HK-2 (cell line): ENCODE measurements at regions not wholly inside any gene's neighbourhood (a gene's known extent, or its start where the extent isn't known, plus 50 kb on each side); places are given as distances from the start of the nearest gene placed in this dataset.

Experiments
- DNase-seq: peaks from one replicate; pipeline ENCODE4 v3.0.0-alpha.2; 2018; ENCODE audit not compliant: unreplicated experiment

DNA sequence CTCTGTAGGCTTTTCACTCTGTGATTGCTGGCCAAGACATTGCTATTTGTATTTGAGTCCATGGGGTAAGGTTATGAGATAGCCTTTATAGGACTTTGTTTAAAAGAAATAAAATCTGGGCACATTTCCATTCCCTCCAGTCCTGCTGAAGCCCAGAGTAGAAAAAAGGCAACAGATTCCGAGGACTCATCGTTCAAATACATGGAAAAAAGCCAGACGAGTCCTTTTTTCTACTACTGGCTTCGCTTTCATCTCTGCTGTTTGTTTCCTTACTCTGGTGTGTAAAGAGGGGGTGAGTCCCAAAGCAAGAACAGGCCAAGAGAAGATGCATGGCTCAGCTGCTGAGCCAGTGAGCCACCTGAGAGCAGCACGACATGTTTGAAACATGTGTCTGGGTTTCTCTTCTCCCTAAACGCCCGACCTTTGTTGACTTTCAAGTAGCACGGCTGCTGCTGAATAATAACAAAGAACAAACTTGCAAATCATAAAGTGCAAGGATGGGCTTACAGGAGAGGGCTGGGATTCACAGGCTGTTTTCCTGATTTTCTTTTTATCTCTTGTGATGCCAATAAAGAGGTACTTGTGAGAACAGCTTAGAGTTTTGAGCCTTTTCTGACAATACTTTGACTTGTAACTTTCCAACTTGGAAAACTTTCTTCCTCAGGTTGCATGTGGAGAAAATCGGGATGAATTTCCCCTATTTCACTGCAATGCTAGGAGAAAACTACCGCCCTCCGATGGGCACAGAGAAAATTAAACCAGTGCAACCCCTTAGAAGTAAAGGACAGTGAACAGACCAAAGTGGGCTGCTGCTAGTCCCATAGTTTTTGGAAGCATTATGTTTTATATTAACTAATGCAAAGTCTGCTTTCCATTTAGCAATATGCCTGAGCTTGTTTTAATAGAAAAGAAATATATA is 195.2 kb upstream of the RAG2 start:
- no peak for DNase-seq

- no peak for DNase-seq
These were observed 193.9 kb upstream of the RAG2 start for GRCh38 chr11:36791957-36792356.

GRCh38 chr11:36790526-36790925 is 192.5 kb upstream of the RAG2 start:
- DNase-seq, result no peak

DNA sequence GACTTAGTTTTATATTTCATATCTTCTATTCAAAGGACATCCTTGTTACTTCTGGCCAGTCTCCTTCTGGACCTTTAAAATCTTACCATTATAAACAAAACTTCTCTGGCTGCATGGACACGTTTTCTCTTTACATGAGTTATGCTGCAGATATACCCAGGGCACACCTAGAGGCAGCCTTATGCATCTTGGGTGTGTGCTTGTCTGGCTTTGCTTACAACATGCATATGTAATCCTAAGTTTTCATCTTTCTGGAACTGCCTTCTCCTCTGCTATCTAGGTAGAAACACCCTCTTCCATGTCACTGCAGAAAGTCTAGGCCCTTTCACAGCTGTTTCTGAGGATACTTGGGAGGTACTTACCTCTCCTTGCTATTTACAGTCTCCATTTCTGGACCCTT is 185.8 kb upstream of the RAG2 start:
- DNase-seq, result no peak

GRCh38 chr11:36779791-36780190 is 181.8 kb upstream of the RAG2 start:
- no peak for DNase-seq

DNA sequence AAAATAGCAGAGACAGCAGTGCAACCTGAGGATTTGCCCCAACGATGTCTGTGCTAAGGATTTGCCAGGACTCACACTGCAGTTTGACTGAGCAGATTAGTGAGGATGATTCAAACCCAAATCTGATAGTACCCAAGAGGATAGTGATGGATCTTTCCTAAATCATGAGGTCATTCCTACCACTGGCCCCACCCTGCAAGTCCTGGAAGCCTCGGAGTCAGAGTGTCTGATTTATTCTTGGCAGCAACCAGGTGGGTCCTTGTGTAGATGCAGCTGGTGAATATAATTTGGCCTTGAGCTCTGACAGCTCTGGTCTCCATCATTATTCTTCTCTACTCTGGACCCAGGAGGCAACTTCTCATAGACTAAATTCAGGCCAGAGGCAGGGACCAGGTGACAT is 179.3 kb upstream of the RAG2 start:
- DNase-seq, result no peak

DNA sequence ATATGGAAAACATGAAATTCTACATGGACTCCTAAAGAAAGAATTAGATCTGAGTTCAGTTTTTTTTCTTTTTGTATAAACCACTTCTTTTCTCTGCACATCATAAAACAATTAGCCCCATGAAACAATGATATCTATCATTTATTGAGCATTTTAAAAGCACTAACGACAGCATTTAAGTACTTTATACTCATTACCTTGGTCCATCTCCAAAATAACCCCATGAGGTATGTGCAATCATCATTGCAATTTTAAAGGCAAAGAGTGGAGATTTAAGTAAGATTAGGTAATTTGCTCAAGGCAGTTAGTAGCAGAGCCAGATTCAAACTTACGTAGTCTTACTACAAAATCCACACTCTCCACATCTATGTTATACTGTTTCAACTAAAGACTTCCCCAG is 177.7 kb upstream of the RAG2 start:
- DNase-seq, result no peak

- no peak for DNase-seq
These were observed 177.1 kb upstream of the RAG2 start for GRCh38 chr11:36775130-36775529.

DNA sequence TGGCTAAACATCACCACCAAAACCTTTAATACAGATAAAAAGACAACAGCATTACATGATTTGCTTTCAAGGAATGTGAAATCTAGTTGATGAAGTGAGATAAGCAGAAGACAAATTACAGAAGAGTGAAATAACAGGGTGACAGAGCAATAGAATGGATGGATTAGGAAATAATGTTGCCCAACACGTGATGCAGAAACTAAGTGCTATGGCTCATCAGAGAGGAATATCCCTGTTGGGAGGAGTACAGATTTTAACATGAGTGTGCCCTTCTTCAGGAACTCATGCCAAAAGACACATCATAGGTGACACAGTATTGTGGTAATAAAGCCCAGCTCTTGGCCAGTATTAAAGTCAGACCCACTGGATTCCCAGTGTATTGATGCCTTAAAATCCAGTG is 176.6 kb upstream of the RAG2 start:
- DNase-seq, result no peak

- no peak for DNase-seq
These were observed 165.2 kb upstream of the RAG2 start for GRCh38 chr11:36763187-36763586.

DNA sequence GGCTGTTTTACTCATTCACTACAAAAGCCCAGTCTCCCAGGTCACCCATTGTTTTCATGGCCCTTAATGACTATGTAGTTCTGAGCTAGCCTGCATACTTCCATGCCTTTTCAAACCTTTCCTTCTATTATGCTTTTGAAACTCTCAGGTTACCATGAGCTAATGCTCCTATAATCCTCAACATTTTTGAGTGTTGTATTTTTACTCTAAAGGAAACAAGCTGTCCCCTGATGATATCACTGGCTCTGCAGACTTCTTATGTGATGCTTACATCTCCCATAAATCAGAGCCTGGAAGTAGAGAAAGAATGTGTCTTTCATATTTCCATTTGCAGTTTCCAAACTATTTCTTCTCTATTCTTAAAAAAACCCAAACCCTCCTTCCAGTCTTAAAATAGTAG is 159.0 kb upstream of the RAG2 start:
- no peak for DNase-seq

DNA sequence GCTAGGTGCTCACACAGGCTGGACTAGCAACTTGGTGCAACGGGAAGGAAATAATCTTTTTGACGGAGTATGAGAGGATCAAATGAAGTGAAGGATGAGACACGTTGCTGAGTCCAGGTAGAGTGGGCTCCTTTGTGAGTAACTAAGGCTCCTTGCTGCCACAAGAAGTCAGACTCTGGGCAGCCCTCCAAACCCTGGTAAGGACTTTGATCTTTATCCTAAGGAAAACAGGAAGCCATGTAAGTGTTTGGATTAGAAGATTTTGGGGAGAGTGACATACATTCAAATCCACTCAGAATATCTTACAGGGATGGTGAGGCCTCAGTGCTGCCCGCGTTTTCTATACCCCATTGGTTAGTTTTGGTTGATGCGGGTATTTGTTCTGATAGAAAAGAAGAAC is 155.9 kb upstream of the RAG2 start:
- no peak for DNase-seq

GRCh38 chr11:36751996-36752395 is 154.0 kb upstream of the RAG2 start:
- no peak for DNase-seq

DNA sequence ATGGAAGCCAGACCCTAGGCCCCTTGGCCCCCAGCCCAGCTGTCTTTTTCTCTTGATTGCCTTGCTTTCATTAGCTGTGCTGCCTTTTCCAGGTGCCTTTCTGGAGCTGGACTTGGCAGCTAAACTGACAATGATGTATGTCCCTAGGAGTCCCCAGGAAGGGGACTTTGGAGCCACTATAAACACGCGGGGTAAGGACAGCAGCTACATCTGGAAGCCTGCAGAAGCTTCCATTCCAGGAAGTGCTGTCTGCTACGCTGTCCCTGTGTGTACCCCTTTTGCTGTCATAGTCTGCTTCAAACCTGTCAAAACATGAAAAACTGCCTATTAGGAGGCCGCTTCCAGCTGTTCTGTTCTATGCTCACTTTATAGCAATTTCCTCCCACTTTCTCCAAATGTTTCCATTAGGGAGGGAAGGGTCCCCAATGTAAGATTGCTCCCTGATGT is 153.3 kb upstream of the RAG2 start:
- DNase-seq, result no peak

DNA sequence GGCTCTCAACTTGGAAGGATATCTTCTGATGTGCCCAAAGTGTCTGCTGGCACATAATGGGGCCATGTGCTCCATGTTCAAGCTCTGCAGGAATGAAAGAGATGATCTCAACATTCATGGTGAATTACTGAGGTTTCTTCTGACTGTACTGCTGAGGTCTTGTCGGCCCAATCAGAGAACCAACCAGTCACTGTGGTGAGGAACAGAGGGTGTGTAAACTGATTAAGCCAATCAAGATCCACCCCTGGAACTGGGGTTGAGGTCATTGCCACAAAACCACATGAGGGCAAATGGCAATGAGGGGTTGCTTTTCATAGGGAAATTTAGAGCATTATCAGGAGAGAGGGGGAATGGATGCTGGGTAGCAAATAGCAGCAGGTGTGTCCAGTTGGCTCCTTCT is 152.3 kb upstream of the RAG2 start:
- no peak for DNase-seq

DNA sequence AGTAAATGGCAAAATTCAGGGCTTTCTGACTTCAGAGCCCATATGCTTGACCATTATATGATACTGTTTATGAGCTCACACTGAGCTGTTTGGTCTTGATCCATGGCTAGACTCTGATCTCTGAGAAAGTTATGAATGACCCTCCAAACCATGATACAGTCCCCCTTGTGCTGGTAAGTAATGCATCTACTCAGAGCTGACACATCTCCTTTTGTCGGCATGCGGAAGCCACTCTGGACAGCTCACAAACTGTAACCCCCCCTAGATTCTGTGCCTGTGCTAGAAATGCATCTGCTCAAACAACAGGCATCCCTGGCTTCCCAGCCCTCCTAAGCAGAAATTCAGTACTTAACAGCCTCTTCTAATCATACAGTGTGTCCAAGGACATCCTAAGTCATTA is 150.8 kb upstream of the RAG2 start:
- DNase-seq, result no peak

DNA sequence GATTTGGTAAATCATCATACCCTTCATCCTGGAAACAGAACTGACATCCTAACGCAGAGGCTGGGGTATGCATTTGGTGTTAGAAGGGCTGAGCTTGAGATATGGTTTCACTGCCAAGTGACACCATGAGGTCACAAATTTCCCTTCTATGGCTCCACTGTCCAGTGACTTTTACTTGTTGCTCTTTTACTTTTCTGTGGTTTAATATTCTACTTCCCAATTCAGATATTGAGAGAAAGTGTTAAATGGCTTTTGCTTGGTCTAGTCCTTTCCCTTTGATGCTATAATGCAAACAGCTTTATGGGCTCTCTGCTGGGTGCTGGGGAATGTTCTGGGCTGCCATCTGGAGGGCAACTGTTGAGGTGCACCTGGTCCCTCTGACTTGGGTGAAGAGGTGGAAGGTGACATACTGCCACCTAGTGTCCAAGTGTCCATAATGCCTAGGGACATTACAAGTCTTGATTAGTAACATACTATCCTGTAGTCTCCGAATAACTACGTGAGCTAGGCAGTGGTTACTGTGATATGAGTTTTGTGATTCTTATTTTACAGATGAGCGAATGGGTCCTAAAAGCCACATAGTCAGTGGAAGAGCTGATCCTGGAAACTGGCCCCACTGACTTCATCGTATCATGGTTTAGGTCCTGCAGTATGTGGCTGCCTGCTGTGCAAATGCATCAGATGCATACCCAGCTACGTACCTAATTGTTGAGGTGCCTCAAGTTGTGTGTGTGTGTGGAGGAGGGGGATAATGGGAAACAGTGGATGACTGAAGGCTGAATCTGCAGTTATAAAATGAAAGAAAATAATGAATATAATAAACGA is 149.1 kb upstream of the RAG2 start:
- peak; percentile 63 for DNase-seq

DNA sequence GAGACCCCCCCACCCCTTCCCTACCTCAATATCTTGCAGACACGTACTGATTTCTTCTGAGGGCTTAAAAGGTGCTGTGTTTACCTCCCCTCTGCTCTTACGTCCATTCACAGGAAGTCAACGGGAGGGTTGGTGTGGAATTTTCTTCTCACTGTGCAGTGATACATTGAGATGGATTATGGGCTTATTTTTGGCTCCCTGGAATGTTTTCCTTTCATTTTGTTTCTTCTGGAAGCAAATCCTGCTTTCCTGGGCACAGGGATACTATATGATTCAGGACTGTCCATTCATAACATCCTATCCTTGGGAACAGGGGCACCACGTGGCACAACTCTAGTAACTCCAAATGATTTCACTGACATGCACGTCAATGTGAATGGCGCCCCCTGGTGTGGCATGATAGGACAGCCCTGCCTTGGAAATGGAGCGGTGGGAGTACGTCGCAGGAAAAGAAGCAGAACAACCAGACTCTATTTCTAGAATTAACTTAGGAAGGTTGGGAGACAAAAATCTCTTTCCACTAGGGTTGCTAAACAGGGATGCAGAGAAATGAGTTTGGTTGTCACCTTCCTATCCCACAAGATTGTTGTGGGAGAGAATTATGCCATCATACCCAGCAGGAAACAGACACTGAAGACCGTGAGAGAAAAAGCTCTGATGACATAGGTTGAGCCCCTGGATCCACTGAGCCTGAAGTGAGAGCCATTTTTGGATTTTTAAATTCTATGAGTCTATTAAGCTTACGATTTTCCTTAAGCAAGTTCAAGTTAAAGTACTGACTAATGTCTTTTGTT is 146.5 kb upstream of the RAG2 start:
- DNase-seq, result peak; percentile 39

GRCh38 chr11:36743039-36743438 is 145.0 kb upstream of the RAG2 start:
- no peak for DNase-seq

GRCh38 chr11:36741515-36741914 is 143.5 kb upstream of the RAG2 start:
- DNase-seq, result no peak

- no peak for DNase-seq
These were observed 140.3 kb upstream of the RAG2 start for GRCh38 chr11:36738292-36738861.

- no peak for DNase-seq
These were observed 138.1 kb upstream of the RAG2 start for GRCh38 chr11:36736103-36736502.
